T-helper 17 cell (primary cell): ENCODE measurements at regions not wholly inside any gene's neighbourhood (a gene's known extent, or its start where the extent isn't known, plus 50 kb on each side); places are given as distances from the start of the nearest gene placed in this dataset.
A peak's percentile ranks its signal among the peaks of the same experiment; 100 is the strongest.

Experiments
- ATAC-seq: fragments of 150-1000 bp; cut with Tn5 transposase; 2 replicates; pipeline ENCODE4 v1.10.0; 2021; ENCODE audit warnings: mild to moderate bottlenecking, moderate library complexity
- DNase-seq, 3 donors: peaks; one replicate each; pipeline versions ENCODE4 v3.0.0 to v3.0.0-alpha.2; 2020 to 2021
- H3K9me3 ChIP-seq: one replicate; pipeline ENCODE4 v1.7.0; 2013; ENCODE audit warnings: low read length, mild to moderate bottlenecking; ENCODE audit not compliant: control insufficient read depth, poor library complexity, severe bottlenecking
- H3K27ac Mint-ChIP-seq: one replicate; pipeline ENCODE4 v1.8.0; 2022; ENCODE audit warnings: mild to moderate bottlenecking, moderate library complexity, mixed read lengths
- H3K27me3 Mint-ChIP-seq: one replicate; pipeline ENCODE4 v1.8.0; 2022; ENCODE audit warnings: mixed read lengths
- H3K36me3 Mint-ChIP-seq: one replicate; pipeline ENCODE4 v1.8.0; 2022; ENCODE audit warnings: low read depth, mixed read lengths
- H3K4me1 Mint-ChIP-seq: one replicate; pipeline ENCODE4 v1.8.0; 2022; ENCODE audit warnings: mild to moderate bottlenecking, mixed read lengths
- H3K4me3 Mint-ChIP-seq: one replicate; pipeline ENCODE4 v1.8.0; 2022; ENCODE audit warnings: mild to moderate bottlenecking, moderate library complexity, mixed read lengths

DNA sequence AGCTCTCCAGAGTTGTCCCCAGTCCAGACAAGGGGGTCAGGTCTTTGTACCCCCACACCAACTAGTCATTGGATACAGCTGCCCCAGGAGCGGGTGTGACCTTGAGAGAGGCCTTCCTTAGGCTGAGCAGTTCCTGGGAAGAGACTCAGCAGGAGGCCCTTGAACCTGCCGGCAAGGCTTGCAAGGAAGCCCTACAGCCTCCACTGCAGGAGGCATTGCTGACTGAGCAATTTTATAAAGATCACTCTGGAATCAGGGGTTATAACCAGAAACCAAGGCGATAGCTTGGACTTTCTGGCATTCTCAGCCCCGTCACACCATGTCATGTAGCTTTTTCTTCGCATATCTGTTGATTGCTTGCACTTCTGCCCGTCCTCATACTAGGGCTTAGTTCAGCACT, 291.3 kb upstream of the CRY1 start:
- Mint-ChIP-seq H3K27me3 (no peaks in the 10 kb centered on the region), H3K36me3 (no peaks in the 10 kb centered on the region), H3K4me1 (peaks cover 35% of the 10 kb centered on the region), H3K27ac (no peak overlapping the region), H3K4me3 (no peak overlapping the region)
- H3K9me3 ChIP-seq = no peaks in the 10 kb centered on the region
- ATAC-seq (no peak), DNase-seq (no peak)

DNA sequence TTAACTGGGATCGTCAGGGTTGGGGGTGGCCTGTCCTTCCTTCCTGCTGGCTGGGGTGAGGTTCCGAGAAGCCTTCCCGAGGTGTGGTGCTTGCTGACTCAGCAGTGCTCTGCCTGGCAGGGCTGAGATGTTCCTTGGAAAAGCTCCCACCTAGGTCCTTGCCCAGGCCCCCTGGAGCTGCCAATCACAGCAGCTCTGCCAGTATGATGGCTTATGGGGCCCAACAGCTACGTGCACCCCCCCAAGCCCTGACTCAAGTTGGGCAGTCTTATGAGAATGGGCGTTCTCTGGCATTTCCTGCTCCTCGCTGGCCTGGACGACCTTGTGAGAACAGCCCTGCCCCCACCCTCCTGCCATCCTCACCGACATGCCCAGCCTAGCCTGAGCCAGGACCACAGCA, 292.2 kb upstream of the CRY1 start:
- ATAC-seq (no peak), DNase-seq (no peak)
- peaks cover 42% of the 10 kb centered on the region for H3K4me1 Mint-ChIP-seq
- H3K27ac Mint-ChIP-seq = peak overlapping the region; percentile 60
- peaks cover 2% of the 10 kb centered on the region for H3K36me3 Mint-ChIP-seq
- H3K4me3 Mint-ChIP-seq = no peak overlapping the region
- H3K9me3 ChIP-seq = no peaks in the 10 kb centered on the region
- no peaks in the 10 kb centered on the region for H3K27me3 Mint-ChIP-seq

DNA sequence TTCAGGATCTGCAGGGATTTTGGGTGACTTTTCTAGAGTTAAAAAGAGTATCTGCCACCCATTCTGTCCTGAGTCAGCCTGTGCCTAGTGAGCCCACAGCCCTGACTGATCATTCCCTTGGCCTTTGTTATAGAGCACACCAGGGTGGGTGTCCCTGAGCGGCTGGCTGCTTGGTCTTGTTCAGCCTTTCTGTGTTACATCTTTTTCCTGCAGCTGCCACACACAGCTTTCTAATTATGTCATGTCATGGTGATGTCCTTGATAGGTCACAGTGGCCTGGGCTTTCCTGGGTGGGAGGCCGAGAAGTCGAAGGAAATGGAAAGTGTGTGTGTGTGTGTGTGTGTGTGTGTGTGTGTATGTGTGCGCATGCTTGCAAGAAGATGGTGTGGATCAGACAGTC, 293.2 kb upstream of the CRY1 start:
- no peaks in the 10 kb centered on the region for H3K27me3 Mint-ChIP-seq
- H3K27ac Mint-ChIP-seq = peak overlapping the region; percentile 60
- H3K4me1 Mint-ChIP-seq = peaks cover 43% of the 10 kb centered on the region
- H3K4me3 Mint-ChIP-seq = no peak overlapping the region
- ATAC-seq (no peak), DNase-seq (no peak)
- H3K9me3 ChIP-seq = no peaks in the 10 kb centered on the region
- H3K36me3 Mint-ChIP-seq = peaks cover 3% of the 10 kb centered on the region

DNA sequence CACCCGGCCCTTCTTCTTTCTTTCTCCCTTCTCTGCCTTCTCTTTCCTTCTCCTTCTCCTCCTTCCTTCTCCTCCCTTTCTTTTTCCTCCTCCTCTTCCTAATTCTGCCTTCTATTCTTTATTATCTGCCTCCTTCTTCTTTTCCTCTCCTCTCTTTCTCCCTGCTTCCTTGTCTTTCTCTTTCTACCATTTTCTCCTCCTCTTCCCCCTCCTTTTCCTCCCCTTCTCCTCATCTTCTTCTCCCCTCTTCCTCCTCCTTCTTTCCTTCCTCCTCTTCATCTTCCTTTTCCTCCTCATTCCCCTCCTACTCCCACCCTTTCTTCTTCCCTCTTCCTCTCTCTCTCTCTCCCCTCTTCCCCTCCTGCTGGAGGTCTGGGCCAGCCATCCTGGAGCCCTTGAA, 294.9 kb upstream of the CRY1 start:
- DNase-seq = no peak
- no peak for ATAC-seq
- peaks cover 46% of the 10 kb centered on the region for H3K4me1 Mint-ChIP-seq
- no peaks in the 10 kb centered on the region for H3K27me3 Mint-ChIP-seq
- H3K4me3 Mint-ChIP-seq = no peak overlapping the region
- peaks cover 3% of the 10 kb centered on the region for H3K36me3 Mint-ChIP-seq
- H3K27ac Mint-ChIP-seq = peak overlapping the region; percentile 67
- no peaks in the 10 kb centered on the region for H3K9me3 ChIP-seq

DNA sequence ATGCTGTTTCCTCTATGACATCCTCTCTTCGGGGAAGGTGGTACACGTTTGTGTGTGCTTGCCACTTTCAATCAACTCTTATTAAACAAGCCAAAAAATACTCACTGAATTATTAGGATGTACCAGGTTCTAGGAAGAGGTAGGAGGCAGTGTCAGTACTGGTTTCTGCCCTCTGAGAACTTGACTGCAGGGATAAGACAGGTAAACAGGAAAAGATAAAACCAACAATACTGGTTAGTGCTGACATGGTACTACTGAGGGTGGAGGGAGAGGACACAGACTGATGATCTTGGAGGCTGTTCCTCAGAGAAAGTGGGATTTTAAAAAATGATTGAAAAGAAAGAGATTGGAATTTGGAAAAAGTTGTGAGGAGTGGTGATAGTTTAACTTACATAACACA, 295.2 kb upstream of the PWP1 start:
- H3K36me3 Mint-ChIP-seq = peaks cover 3% of the 10 kb centered on the region
- H3K27me3 Mint-ChIP-seq = no peaks in the 10 kb centered on the region
- peak; percentile 67 for ATAC-seq
- H3K9me3 ChIP-seq = no peaks in the 10 kb centered on the region
- peak overlapping the region; percentile 28 for H3K4me3 Mint-ChIP-seq
- H3K27ac Mint-ChIP-seq = peak overlapping the region; percentile 91
- no peak for DNase-seq
- peaks cover 52% of the 10 kb centered on the region for H3K4me1 Mint-ChIP-seq

DNA sequence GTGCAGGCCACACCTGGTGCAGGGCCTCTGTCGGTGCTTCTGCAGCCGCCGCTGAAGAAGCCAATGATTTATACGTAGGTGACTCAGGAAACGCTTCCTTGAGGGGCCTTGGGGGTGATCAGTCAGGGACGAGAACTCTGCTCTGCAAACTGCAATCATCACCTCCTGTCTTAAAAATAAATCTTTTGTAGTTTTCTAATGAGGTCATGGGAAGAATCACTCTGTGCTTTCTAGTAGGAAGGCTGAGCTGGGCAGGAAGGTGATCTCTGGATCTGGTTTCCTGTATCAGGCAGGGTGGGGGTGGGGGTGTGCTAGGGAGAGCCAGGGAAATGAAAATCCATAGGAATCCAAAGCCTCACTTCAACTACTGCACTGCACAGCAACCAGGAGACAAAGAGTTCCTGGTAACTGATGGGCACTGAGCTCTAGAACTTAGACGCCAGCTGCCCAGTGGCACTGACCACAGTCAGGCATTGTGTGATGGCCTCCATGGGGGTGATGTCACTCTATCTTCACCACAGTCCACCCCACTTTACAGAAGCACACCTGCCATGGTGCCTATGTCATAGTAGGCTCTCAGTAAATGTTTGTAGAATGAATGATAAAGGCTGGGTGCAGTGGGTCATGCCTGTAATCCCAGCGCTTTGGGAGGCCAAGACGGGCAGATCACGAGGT, 292.4 kb upstream of the PWP1 start:
- ATAC-seq = peak; percentile 29
- peak overlapping the region; percentile 81 for H3K27ac Mint-ChIP-seq
- peak overlapping the region; percentile 31 for H3K4me3 Mint-ChIP-seq

DNA sequence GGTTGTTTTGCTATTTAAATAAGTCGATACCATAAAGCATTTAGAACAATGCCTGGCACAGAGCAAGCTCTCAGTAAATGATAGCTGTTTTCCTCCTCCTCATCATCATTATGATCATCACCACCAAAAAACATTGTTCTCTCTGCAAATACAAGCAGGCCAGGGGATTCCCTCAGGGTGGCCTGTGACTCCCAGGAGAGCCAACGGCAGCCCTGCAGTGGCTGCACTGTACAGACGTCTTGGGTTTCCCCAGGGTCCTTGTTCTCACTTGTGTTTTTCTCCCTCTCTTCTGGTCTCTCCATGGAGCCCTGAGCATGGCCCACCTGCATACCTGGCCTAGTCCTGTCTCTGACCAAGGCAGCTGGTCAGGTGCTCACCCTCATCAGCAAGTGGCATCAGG, 290.9 kb upstream of the PWP1 start:
- H3K27ac Mint-ChIP-seq = peak overlapping the region; percentile 81
- peaks cover 3% of the 10 kb centered on the region for H3K36me3 Mint-ChIP-seq
- peak; percentile 33 for ATAC-seq
- no peaks in the 10 kb centered on the region for H3K27me3 Mint-ChIP-seq
- peaks cover 55% of the 10 kb centered on the region for H3K4me1 Mint-ChIP-seq
- H3K4me3 Mint-ChIP-seq = no peak overlapping the region
- H3K9me3 ChIP-seq = no peaks in the 10 kb centered on the region
- DNase-seq = no peak

More for the DNA sequence above, 292.4 kb upstream of the PWP1 start:
- Mint-ChIP-seq H3K27me3 (no peaks in the 10 kb centered on the region), H3K36me3 (peaks cover 3% of the 10 kb centered on the region), H3K4me1 (peaks cover 64% of the 10 kb centered on the region)
- no peaks in the 10 kb centered on the region for H3K9me3 ChIP-seq
- DNase-seq = no peak

DNA sequence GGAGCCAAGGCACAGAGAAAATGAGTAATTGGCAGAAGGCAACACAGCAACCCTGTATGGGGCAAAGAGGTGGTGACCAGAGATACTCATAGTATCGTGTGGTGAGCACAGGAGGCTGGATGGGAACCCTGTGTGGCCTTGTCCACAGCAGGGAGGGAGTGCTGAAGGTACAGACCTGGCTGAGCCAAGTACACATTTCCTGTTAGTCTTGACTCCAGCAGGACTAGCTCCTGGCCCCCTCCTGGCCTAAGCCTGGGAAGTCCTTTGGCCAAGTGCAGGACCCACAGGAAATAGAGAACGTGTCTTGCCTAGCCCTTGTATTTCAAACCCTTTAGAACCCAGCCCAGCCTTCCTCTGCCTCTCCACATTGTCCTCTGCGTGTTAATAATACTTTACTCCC, 289.8 kb upstream of the PWP1 start:
- Mint-ChIP-seq H3K27ac (peak overlapping the region; percentile 84), H3K27me3 (no peaks in the 10 kb centered on the region), H3K4me1 (peaks cover 46% of the 10 kb centered on the region), H3K36me3 (no peaks in the 10 kb centered on the region), H3K4me3 (no peak overlapping the region)
- DNase-seq (no peak), ATAC-seq (no peak)
- H3K9me3 ChIP-seq = no peaks in the 10 kb centered on the region

DNA sequence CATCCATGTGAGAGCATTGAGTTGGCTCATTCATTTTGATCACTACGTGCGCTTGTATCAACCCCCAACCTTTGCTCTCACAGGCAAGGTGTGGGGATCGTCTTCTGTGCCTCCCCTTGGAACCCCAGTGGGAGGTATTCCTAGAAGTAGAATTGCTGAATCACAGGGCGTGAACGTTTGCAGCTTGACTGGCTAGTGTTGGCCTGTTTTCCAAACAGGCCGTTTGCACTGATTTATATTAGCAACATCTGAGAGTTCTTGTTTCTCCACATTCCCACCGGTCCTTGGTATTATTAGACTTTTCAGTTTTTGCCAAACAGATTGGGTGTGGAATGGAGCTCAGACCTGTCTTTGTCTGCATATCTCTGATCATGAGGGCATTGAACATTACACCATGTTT, 288.6 kb upstream of the PWP1 start:
- no peak for DNase-seq
- peak overlapping the region; percentile 84 for H3K27ac Mint-ChIP-seq
- ATAC-seq = no peak
- H3K4me3 Mint-ChIP-seq = no peak overlapping the region
- H3K4me1 Mint-ChIP-seq = peaks cover 42% of the 10 kb centered on the region
- no peaks in the 10 kb centered on the region for H3K27me3 Mint-ChIP-seq
- H3K9me3 ChIP-seq = no peaks in the 10 kb centered on the region
- no peaks in the 10 kb centered on the region for H3K36me3 Mint-ChIP-seq

DNA sequence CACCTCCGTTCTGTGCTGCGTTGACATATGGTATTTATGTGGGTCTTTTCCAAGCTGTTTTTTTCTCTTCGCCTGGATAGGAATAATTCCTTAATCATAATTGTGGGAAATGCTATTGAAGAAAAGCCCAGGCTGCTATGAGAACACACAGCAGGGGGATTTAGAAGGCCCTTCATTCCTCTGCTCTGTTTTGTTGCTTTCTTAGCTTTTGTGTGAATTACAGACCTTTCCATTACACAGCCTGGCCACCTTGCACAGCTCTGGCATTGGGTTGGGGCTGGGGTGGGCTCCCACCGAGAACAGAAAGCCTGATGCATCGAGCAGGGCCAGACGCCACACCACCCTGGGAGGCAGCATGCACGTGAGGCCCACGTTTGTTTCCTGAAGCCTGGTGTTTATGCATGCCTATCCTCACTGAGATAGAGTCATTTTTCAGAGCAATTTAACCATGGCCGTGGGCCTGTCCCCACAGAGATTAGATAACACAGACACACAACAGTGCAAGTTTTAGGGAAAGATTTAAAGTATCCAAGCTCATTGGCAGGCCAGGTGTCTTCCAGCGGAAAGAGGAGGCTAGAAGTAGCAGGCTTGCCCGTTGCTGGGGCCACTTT, 287.6 kb upstream of the PWP1 start:
- ATAC-seq (no peak), DNase-seq (no peak)
- Mint-ChIP-seq H3K27ac (peak overlapping the region; percentile 8), H3K4me1 (peaks cover 41% of the 10 kb centered on the region), H3K36me3 (no peaks in the 10 kb centered on the region), H3K4me3 (no peak overlapping the region), H3K27me3 (no peaks in the 10 kb centered on the region)
- no peaks in the 10 kb centered on the region for H3K9me3 ChIP-seq

DNA sequence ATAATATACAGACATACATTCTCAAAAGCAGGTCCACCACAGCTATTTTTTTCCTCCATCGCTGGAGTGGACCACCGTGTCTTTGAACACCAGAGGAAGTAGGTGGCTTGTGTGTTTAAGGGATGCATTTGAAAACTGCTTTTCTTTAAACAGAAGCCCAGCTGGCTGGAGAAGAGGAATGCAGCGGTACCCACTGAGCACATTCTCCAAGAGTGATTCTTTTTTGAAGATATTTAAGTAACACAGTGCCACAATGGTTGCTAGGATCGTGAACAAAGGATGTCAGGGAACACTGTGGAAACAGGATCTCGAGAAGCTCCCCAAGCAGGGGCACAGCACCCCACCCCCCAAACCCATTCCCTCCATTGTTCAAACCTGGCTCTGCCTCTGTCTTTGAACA, 286.6 kb upstream of the PWP1 start:
- DNase-seq = no peak
- H3K27ac Mint-ChIP-seq = no peak overlapping the region

DNA sequence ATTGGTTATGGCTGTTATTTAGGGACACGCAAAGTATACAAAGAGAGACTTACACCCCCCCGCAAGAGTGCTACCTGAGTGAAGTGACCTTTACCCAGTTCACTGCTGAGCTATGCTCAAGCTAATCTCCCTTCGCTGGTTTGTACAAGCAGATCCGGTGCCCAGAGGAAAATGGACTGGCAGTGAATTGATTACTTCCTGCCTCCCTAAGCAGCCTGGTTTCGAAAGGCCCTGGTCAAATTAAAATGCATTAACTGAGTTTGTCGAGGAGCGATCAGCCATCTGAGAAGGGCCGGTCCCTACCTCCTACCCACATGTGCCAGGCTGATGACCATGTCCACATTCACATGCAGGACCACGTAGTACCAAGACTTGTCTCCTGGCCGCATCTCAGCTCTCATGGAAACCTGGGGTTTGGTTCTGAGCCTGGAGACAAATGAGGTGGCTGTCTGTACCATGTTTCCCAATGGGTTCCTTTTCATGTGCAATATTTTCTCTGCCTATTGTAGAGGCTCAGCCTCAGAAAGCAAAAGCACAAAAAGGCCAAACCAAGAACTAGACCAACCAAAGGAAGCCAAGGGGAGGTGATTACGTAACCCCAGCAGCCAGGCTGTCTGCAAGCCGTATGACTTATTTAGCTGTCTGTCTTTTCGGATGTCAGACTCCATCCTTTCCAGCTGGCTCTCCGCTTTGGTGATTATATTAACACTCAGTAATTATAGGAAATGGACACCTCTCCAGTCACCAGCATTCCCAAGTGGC, 284.7 kb upstream of the PWP1 start:
- no peaks in the 10 kb centered on the region for H3K9me3 ChIP-seq
- Mint-ChIP-seq H3K27ac (no peak overlapping the region), H3K27me3 (no peaks in the 10 kb centered on the region), H3K4me1 (peaks cover 27% of the 10 kb centered on the region), H3K36me3 (no peaks in the 10 kb centered on the region), H3K4me3 (no peak overlapping the region)
- DNase-seq (no peak), ATAC-seq (no peak)

More for the DNA sequence above, 286.6 kb upstream of the PWP1 start:
- ATAC-seq = no peak
- H3K4me3 Mint-ChIP-seq = no peak overlapping the region
- H3K36me3 Mint-ChIP-seq = no peaks in the 10 kb centered on the region
- peaks cover 37% of the 10 kb centered on the region for H3K4me1 Mint-ChIP-seq
- no peaks in the 10 kb centered on the region for H3K27me3 Mint-ChIP-seq
- no peaks in the 10 kb centered on the region for H3K9me3 ChIP-seq

DNA sequence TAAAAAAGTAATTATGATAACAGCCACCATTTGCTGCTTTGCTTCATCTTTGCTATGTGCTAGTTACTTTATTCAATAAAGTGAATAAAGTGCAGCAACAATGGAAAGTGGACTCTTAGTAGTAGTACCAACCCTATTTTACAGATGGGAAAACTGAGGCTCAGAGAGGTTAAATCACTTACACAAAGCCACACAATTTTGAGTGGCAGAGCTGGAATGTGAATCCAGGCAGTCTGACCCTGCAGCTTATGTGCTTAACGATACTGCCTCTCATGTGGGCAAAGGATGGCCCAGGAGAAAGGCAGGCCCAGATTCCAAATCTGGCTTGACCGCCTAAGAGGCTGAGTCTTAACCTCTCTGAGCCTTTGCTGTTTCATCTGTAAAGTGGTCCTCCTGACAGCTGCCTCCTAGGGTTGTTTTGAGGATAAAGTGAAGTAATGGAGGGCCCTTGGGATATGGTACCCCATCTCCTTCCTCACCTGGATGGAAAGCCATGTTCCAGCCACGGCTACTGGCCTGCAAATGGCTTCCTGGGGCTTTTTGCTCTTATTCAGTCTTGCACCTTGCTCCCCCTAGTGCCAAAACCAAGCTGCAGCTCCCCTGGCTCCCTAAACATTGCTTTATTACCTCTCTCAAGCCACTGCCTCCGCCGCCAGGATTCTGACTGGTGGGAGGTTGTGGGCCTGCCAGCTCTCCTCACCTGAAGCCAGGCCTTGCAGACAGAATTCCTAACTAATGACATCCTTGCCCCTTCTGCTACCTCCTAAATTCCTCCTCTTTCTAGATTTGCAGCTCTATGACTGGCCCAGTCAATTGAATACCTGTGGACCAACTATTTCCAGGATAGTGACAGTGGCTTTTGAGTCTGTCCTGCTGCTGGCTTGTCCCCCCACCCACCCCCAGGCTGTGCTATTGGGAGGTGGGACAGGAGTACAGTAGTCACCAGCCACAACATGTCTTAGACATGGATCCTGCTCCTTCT, 283.3 kb upstream of the PWP1 start:
- DNase-seq (peak; percentile 12 to 41 (median 13)), ATAC-seq (peak; percentile 79)
- H3K27ac Mint-ChIP-seq = peak overlapping the region; percentile 45

More for the DNA sequence above, 283.3 kb upstream of the PWP1 start:
- H3K27me3 Mint-ChIP-seq = no peaks in the 10 kb centered on the region
- H3K36me3 Mint-ChIP-seq = no peaks in the 10 kb centered on the region
- no peaks in the 10 kb centered on the region for H3K9me3 ChIP-seq
- H3K4me1 Mint-ChIP-seq = peaks cover 20% of the 10 kb centered on the region
- no peak overlapping the region for H3K4me3 Mint-ChIP-seq
